NCI-H1417 (cell line): ENCODE measurements at regions not wholly inside any gene's neighbourhood (a gene's known extent, or its start where the extent isn't known, plus 50 kb on each side); places are given as distances from the start of the nearest gene placed in this dataset.

ENCODE experiments used
- DNase-seq, 3 experiments: peaks; one replicate each; lab custom pipeline; 2025; lab: John Stamatoyannopoulos, UW

GRCh38 chr5:72041654-72042053 is 65.6 kb upstream of the MAP1B start:
- no peak for DNase-seq

GRCh38 chr5:72042097-72042496 is 65.2 kb upstream of the MAP1B start:
- peak in 1 of 3 experiments; percentile 12 for DNase-seq

GRCh38 chr5:72045692-72046091 is 61.6 kb upstream of the MAP1B start:
- no peak for DNase-seq

GRCh38 chr5:72046106-72046505 is 61.2 kb upstream of the MAP1B start:
- DNase-seq, result no peak

- DNase-seq, result no peak
Observed at GRCh38 chr5:72055636-72056035, 51.6 kb upstream of the MAP1B start.
